Chondrocyte (in vitro differentiated cells): ENCODE measurements at regions not wholly inside any gene's neighbourhood (a gene's known extent, or its start where the extent isn't known, plus 50 kb on each side); places are given as distances from the start of the nearest gene placed in this dataset.
"Not testable (repeated sequence)": the region's sequence is repeated elsewhere in the genome, so short reads cannot be mapped to it uniquely, and the experiment has no call there.

Source experiments
- DNase-seq: peaks from one replicate; pipeline ENCODE4 v3.0.0; 2021; ENCODE audit warnings: mixed read lengths, low spot score
- H3K27ac Mint-ChIP-seq: one replicate; pipeline ENCODE4 v1.8.0; 2021; ENCODE audit warnings: mild to moderate bottlenecking, moderate library complexity, mixed read lengths; ENCODE audit not compliant: unreplicated experiment
- H3K27me3 Mint-ChIP-seq: 2 replicates; pipeline ENCODE4 v1.8.0; 2021; ENCODE audit warnings: low read depth, mixed read lengths
- H3K36me3 Mint-ChIP-seq: 2 replicates; pipeline ENCODE4 v1.8.0; 2021; ENCODE audit warnings: low read depth, mixed read lengths
- H3K4me1 Mint-ChIP-seq: 2 replicates; pipeline ENCODE4 v1.8.0; 2021; ENCODE audit warnings: low read depth, mild to moderate bottlenecking, mixed read lengths
- H3K4me3 Mint-ChIP-seq: one replicate; pipeline ENCODE4 v1.8.0; 2021; ENCODE audit warnings: mild to moderate bottlenecking, moderate library complexity, mixed read lengths; ENCODE audit not compliant: unreplicated experiment
- H3K9me3 Mint-ChIP-seq: 2 replicates; pipeline ENCODE4 v1.8.0; 2021; ENCODE audit warnings: low read depth, mixed read lengths
- TF ChIP-seq, protein P1 (sequence below): fragments of 200-600 bp; sonication (generic); IDR thresholded peaks from 2 replicates; pipeline ENCODE4 v1.5.0; 2021; ENCODE audit warnings: antibody characterized with exemption, mild to moderate bottlenecking, moderate library complexity

DNA sequence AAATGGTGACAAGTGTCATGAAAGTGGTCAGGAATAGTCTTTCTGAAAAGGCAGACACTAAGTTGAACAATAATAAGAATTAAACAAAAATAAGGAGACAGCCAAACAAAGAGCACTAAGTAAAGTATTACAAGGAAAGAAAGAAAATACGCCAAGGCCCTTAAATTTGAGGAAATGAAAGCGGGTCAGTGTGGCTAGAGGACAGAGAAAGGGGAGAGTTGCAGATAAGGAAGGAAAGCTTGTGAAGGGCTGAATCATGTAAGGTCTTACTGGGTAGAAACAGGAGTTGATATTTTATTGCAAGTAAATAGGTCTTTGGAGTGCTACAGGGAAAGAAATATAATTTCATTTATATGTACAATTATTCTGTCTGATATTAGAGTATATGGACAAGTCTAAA is 732.1 kb downstream of the EPHA7 start:
- TF ChIP-seq, protein P1, sequence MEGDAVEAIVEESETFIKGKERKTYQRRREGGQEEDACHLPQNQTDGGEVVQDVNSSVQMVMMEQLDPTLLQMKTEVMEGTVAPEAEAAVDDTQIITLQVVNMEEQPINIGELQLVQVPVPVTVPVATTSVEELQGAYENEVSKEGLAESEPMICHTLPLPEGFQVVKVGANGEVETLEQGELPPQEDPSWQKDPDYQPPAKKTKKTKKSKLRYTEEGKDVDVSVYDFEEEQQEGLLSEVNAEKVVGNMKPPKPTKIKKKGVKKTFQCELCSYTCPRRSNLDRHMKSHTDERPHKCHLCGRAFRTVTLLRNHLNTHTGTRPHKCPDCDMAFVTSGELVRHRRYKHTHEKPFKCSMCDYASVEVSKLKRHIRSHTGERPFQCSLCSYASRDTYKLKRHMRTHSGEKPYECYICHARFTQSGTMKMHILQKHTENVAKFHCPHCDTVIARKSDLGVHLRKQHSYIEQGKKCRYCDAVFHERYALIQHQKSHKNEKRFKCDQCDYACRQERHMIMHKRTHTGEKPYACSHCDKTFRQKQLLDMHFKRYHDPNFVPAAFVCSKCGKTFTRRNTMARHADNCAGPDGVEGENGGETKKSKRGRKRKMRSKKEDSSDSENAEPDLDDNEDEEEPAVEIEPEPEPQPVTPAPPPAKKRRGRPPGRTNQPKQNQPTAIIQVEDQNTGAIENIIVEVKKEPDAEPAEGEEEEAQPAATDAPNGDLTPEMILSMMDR, result no peak
- Mint-ChIP-seq H3K4me3 (no peak overlapping the region), H3K36me3 (no peaks in the 10 kb centered on the region), H3K27me3 (peaks cover 8% of the 10 kb centered on the region), H3K9me3 (no peaks in the 10 kb centered on the region), H3K27ac (no peak overlapping the region), H3K4me1 (peaks cover 3% of the 10 kb centered on the region)
- no peak for DNase-seq

DNA sequence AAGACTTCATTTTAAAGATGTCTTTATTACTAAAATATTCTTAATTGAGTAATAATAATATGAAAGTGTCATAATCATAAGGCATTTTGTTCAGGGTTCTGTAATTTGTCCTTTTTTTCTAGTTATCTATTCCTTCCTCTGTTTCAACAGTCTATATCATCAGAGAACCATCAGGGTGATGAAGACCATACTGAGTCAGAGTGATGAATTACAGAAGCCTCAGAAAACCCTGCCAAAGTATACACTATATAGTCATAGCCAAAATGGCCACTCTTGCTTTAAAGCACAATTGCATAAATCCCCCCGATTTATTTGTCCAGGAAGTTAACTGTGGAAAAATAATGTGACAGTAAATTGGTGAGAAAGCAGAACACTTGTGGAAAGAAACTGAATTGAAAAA is 735.0 kb downstream of the EPHA7 start:
- Mint-ChIP-seq H3K27ac (no peak overlapping the region), H3K27me3 (peaks cover 8% of the 10 kb centered on the region), H3K4me3 (no peak overlapping the region), H3K4me1 (peaks cover 3% of the 10 kb centered on the region), H3K36me3 (no peaks in the 10 kb centered on the region), H3K9me3 (peaks cover 6% of the 10 kb centered on the region)
- no peak for DNase-seq
- TF ChIP-seq, protein P1, result no peak

DNA sequence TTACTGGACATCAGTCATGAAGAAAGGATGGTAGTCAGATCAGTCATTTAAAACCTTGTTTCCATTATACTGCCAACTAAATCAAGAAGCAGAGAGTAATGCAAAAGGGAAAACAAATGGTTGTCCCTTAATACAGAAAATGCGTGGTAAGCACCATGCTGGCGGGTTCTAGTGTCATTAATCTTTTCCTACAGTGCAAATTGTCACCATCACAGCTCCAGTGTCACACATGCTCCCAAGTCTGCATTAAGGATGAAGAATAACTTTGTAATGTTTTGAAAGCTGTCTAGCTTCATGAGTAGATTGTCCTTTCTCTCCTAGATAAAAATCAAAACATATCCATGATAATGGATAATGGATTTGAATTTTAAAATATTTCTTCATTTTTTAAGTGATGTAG is 735.6 kb downstream of the EPHA7 start:
- Mint-ChIP-seq H3K4me3 (no peak overlapping the region), H3K36me3 (no peaks in the 10 kb centered on the region), H3K27ac (no peak overlapping the region), H3K27me3 (peaks cover 8% of the 10 kb centered on the region), H3K9me3 (peaks cover 6% of the 10 kb centered on the region), H3K4me1 (peaks cover 3% of the 10 kb centered on the region)
- DNase-seq, result no peak
- TF ChIP-seq, protein P1, result no peak

DNA sequence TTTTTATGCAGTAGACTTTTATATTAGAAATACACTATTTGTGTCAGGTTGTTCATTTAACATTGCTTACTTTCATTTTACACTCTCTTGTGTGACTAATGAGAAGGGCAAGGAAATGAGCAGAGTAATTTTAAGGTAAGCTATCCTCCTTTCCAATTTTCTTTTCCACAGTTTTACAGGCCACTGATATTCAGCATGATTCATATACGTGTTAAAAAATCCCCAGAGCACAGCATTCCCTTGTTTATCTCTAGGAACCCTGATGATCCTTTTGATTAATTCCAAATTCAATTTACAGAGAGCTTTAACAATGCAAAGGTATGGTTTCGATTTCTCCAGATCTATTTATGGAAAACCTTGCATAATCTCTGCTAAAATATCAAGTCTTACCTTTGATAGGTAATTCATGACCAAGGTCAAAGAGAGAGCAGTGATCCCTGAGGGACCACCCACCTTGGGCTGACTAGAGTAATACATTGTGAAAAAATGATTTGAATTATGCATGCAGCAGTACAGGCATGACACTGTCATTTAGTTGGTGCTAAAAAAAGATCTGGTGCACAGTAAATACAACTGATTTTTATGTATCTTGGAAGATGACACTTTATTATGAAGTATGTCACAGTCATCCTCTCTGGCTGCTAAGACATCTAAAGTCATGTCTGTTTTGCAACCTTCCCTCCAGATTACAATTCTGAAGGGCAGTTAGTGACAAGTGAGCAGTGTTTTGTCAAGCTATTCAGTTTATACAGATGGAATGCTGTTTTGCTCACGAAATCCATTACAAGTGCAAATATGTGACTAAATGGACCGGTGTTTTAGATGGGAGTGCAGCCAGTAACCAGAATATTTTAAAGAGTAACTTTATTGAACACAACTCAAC is 736.6 kb downstream of the EPHA7 start:
- H3K36me3 Mint-ChIP-seq, result no peaks in the 10 kb centered on the region
- peaks cover 3% of the 10 kb centered on the region for H3K4me1 Mint-ChIP-seq
- no peak for DNase-seq
- no peak overlapping the region for H3K27ac Mint-ChIP-seq
- H3K4me3 Mint-ChIP-seq, result no peak overlapping the region
- H3K27me3 Mint-ChIP-seq, result peaks cover 6% of the 10 kb centered on the region
- peaks cover 6% of the 10 kb centered on the region for H3K9me3 Mint-ChIP-seq
- TF ChIP-seq, protein P1, result no peak

DNA sequence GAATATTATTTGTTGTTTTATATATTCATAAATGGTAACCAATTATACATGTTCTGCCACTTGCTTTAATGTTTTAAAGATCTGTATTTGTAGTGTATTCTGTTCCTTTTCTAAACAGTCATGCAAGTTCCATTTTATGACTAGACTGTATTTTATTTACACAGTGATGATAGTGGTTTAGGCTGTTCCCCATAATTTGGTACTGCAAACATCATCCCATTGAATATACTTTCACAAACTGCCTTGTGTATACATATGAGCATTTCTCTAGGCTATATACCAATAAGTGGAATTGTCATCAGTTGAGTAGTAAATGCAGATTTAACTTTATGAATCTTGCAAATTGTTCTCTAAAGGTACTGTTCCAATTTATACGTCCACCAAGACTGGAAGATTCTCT is 738.0 kb downstream of the EPHA7 start:
- Mint-ChIP-seq H3K9me3 (peaks cover 6% of the 10 kb centered on the region), H3K4me3 (no peak overlapping the region), H3K27me3 (peaks cover 4% of the 10 kb centered on the region), H3K4me1 (peaks cover 3% of the 10 kb centered on the region), H3K27ac (no peak overlapping the region), H3K36me3 (no peaks in the 10 kb centered on the region)
- no peak for DNase-seq
- TF ChIP-seq, protein P1, result no peak

DNA sequence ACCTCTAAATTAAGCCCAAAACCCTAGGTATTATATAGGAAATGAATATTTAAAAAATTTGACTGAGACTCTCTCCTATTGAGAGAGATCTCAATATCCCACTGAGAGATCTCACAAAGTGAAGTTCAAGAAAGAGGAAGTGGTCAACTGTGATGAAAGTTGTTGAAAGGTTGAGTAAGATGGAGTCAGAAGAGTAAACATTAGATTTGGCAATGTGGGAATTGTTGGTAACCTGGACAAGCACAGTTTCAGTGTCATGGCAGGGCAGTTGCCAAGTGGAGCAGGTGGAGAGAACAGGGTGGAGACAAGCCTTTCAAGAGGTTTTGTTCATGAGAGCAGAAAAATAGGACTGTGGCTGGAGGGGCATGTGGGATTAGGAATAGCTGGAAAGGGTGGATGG is 747.9 kb downstream of the EPHA7 start:
- not testable (repeated sequence) for H3K36me3 Mint-ChIP-seq, H3K4me1 Mint-ChIP-seq, H3K4me3 Mint-ChIP-seq, DNase-seq, H3K27me3 Mint-ChIP-seq, H3K27ac Mint-ChIP-seq
- H3K9me3 Mint-ChIP-seq, result peaks cover 11% of the 10 kb centered on the region
